RCC 7860 (cell line): ENCODE measurements at regions not wholly inside any gene's neighbourhood (a gene's known extent, or its start where the extent isn't known, plus 50 kb on each side); places are given as distances from the start of the nearest gene placed in this dataset.

Experiments
- DNase-seq: peaks from one replicate; pipeline ENCODE4 v3.0.0-alpha.2; 2015; ENCODE audit warnings: low spot score
- FAIRE-seq: peaks from 2 replicates; lab custom pipeline; 2012; peaks lifted over from hg19 to GRCh38; lab: Jason Lieb, UNC

GRCh38 chr5:1748271-1748670 lies 51.4 kb downstream of the MRPL36 start:
- FAIRE-seq: no peak

DNA sequence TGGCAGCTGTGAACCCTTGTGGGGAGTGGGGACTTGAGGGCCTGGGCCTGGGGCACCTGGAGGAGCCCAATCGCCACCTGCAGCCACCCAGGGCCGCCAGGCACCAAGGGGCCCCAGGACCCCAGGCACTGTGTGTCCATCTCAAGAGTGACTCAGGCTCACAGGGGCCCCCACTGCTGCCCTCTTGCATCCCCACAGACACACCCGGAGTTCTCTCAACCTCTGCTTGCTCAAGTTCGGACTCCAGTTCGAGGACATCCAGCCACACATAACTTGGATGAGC lies 51.9 kb downstream of the MRPL36 start:
- FAIRE-seq (no peak), DNase-seq (no peak)

More at GRCh38 chr5:1748271-1748670, 51.4 kb downstream of the MRPL36 start:
- no peak for DNase-seq

DNA sequence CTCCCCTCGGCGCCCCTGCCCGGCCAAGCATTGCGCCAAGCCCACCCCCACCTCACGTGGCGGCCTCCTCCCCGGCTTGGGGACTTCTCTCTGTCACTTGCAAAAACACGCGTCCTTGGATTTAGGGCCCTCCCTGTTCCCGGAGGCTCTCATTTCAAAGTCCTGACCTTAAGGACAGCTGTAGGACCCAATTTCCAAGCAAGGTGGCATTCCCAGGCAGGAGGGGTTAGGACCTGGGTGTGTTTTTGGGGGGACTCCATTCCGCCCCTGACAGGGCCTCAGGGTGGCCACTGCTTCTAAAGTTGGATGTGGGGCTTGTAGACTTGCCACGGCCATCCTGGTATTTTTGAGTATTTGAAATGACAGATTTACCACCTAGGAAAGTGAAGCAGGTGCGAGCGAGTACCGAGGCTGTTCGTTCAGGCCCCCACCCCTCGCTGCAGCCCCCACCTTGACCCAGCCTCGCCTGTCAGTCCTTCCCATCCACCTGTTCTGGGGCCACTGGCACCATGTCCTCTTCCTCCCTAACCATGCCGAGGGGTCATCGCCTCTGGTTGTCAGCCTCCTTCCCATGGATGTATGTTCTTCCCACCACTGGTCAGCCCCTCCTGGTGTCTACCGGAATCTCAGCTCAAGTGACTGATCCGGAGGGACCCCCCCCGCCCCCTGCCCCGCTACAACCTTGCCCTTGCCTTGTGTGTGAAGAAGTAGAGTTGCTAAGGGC lies 52.4 kb downstream of the MRPL36 start:
- DNase-seq (no peak), FAIRE-seq (no peak)

GRCh38 chr5:1746371-1747078 lies 53.1 kb downstream of the MRPL36 start:
- no peak for FAIRE-seq
- DNase-seq: no peak

DNA sequence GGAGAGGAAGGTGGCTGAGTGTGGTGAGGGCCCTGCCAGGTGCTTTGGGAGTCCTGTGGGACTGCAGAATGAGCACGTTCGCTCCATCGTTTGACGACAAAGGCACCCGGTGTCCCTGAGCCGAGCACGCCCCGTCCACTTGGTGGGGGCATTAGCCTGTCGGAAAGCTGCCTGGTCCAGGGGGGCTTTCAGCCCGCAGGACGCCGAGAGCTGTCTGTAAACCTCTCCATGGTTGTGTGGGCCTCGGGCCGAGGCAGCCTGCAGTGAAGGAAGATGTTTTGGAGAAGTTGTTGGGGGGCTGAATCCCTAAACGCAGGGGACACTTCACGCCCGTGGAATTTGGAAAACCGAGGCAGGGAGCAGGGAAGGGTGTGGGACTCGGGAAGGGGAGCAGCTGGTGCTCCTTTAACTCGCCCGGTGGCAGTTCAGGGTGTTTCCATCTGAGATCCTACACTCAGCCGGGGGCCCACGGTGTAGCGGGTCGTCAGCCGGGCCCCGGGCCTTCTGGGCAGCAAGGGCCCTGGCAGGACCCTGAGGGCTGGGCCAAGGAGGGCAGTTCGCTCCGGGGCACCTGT lies 53.8 kb downstream of the MRPL36 start:
- FAIRE-seq (no peak), DNase-seq (no peak)

DNA sequence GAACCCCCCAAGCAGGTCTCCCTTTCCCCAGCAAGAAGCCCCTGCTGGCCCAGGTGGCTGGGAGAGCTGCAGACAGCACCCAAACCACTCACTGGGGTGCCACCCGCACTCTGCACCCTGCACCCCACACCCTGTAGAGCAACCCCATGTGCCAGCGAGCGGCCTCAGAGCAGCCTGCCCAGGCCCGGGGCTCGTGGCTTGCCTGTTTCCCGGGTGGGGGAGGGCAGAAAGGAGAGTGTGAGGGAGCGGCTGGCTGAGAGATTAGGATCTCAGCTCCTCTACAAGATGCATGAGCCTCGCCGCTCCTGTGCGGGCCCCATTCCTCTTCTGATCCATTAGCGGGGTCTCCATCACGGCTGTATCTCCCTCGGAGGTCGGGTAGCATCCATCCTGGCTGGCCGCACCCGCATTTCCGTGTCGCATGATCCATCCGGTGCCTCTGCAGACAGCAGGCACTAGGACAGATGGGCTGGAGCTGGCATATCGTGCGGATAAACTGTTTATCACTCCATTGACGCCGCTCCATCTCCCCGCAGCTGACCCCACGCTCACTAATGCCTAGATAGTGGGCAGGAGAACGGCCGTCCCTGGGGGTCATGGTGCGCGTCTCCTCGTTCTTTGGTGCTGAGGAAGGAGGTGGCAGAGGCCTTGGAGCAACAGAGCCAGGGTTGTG lies 54.4 kb downstream of the MRPL36 start:
- FAIRE-seq: no peak

GRCh38 chr5:1744393-1745122 lies 55.1 kb downstream of the MRPL36 start:
- DNase-seq: no peak
- no peak for FAIRE-seq

More for the DNA sequence above, 54.4 kb downstream of the MRPL36 start:
- no peak for DNase-seq

GRCh38 chr5:1743769-1744085 lies 55.9 kb downstream of the MRPL36 start:
- DNase-seq (no peak), FAIRE-seq (no peak)

DNA sequence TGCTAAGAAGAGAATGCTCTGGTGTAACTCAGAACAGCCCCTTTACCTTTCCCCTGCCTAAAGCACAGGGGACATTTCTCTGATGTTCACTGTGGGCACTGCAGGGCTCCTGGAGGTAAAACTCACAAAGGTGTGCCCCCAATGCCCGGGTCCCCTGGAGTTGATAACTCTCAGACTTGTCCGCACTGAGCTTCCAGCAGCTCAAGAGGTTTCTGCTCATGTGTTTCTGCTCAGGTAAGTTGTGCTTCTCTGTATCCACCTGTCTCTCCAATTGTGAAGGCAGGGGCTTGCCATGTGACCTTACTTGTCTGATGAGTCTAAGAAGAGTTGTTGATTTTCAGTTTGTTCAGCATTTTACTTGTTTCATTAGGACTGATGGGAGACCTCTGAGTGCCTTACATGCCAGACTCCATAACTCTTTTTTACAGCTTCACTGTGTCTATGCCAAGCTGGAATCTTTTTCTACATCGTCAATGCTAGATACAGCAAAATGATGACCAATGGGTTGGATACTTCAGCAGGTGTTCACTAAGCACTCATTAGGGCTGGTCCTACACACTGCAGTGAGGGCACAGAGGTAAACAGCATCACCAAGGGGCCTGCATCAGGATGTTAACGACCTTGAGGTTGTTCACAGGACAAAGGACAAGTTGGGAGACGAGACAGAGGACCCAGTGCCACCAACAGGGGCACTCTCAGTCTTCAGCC lies 56.4 kb downstream of the MRPL36 start:
- DNase-seq (no peak), FAIRE-seq (no peak)

DNA sequence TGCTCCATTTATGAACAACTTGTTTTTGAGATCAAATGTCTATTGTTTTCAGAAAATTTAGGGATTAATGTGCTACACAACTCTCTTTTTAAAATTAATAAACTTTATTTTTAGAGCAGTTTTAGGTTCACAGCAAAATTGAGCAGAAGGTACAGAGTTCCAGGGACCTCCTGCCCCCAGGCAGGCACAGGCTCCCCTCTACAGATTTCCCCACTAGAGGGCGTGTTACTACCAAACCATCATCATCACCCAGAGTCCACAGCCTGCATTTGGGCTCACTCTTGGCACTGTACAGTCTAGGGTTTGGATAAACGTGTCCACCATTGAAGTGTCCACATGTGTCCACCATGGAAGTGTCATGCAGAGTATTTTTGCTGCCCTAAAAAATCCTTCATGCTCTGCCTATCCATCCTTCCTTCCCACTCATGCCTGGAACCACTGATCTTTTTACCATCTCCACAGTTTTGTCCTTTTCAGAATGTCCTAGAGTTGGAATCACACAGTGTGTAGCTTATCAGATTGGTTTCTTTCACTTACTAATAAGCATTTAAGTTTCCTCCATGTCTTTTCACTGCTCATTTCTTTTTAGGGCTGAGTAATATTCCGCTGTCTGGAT lies 61.7 kb downstream of the MRPL36 start:
- peak; percentile 32 for DNase-seq
- FAIRE-seq: no peak

DNA sequence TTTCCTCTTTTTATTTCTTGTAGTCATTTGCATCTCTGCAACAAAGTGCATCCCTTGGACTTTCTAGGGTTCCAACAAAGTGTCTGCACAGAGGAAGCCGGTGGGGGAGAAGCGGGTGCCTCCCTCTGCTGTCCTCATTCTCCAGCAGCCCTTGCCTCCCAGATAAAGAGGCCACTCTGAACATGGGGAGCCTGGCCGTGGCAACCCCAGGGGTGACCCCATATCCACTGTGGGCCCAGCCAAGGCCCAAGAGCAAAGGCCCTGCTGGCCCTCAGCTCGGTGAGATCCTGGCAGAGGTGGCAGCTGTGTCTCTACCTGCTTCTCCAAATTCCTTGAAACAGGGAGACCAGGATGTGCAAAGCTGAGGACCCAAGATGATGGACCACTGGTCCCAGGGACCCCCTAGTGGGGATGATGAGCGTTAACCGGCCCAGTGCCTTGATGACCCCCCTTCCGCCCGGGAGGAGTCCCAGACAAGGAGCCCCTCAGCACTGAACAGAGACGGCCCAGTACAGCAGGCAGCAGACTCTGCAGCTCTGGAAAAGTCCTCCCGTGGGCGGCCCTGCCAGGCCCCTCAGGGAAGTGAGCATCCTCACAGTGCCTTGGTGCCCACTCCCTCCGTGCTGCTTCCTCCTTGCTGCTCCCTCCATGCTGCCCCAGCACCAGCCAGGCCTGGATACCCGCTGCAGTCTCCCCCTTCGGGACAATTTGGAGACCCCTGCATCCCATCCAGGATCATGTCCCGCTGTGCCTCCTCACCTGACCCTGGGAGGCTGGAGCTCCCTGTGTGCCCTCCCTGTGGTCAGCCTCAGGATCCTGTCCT lies 62.5 kb downstream of the MRPL36 start:
- no peak for FAIRE-seq
- no peak for DNase-seq

GRCh38 chr5:1736065-1736464 lies 63.6 kb downstream of the MRPL36 start:
- no peak for DNase-seq
- no peak for FAIRE-seq

- DNase-seq (no peak), FAIRE-seq (no peak)
These were observed 64.2 kb downstream of the MRPL36 start for GRCh38 chr5:1735320-1735970.

GRCh38 chr5:1734908-1735289 lies 64.7 kb downstream of the MRPL36 start:
- DNase-seq (no peak), FAIRE-seq (no peak)

DNA sequence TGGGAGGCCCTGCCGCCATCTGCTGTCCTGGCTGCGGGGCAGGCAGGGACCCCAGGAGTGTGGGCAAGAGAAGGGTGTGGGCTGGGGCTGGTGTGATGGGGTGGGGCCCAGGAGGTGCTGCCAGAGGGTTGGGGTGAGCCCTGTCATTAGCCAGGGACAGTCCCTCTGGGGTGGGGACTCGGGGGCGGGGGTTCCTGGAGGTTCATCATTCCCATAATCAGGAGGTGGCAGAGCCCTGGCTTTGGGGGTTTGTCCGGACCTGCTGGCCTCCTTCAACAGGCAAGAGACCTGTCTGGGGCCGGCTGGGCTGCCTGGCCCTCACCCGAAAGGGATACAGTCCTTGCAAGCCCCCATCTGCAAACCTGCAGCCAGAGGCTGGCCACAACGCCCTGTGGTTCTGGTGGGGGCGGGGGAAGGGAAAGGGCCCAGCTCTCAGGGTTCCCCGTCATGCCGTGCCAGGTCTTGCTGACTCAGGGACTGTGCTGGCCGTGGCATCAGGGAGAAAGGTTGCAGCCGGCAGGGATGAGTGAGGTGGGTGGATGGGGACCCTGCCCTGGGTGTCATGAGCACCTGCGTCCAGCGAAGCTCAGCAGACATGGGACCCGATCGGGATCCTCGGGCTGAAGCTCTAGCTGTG lies 65.2 kb downstream of the MRPL36 start:
- FAIRE-seq (no peak), DNase-seq (no peak)

DNA sequence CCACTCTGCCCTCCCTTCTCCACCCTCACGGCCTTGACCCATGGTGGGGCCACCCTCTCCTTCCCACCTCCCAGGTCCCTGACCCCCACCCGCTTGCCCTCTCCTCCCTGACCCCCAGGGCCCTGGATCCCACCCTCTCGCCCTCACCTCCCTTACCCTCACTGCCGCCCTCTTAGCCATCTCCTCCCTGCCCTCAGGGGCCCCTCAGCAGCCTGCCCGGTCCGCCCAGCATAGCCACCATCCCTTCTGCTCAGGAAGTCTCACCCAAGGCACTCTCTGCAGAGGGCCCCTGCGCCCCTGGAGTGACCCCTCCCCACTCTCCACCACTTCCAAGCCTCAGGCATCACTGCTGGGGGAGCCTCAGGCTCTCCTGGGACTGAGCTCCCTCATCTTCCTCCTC lies 66.3 kb downstream of the MRPL36 start:
- DNase-seq (no peak), FAIRE-seq (no peak)

- FAIRE-seq: no peak
- no peak for DNase-seq
These were observed 66.7 kb downstream of the MRPL36 start for GRCh38 chr5:1732945-1733344.

- FAIRE-seq (no peak), DNase-seq (no peak)
These were observed 67.2 kb downstream of the MRPL36 start for GRCh38 chr5:1732238-1732941.
